Calu3 (cell line): ENCODE measurements at regions not wholly inside any gene's neighbourhood (a gene's known extent, or its start where the extent isn't known, plus 50 kb on each side); places are given as distances from the start of the nearest gene placed in this dataset.

Source experiments
- BruUV-seq: library from RNA; stranded (reverse); fragments of 400-500 nt; replicated peaks from 2 replicates; lab custom pipeline; 2021; lab: Mats Ljungman, UMichigan
- CTCF ChIA-PET: fragments of 300-600 bp; sonication (Branson Sonifier 250); formaldehyde crosslinking; loops from one replicate; lab custom pipeline; 2022; ENCODE audit warnings: antibody characterized with exemption; lab: Charles Lee
- DNase-seq: peaks from one replicate; pipeline ENCODE4 v3.0.0; 2022
- H3K27ac Mint-ChIP-seq: one replicate; pipeline ENCODE4 v1.8.0; 2022; ENCODE audit warnings: mixed read lengths; ENCODE audit not compliant: unreplicated experiment
- H3K27me3 Mint-ChIP-seq: one replicate; pipeline ENCODE4 v1.8.0; 2022; ENCODE audit warnings: mixed read lengths; ENCODE audit not compliant: unreplicated experiment
- H3K36me3 Mint-ChIP-seq: one replicate; pipeline ENCODE4 v1.8.0; 2022; ENCODE audit warnings: mild to moderate bottlenecking, moderate library complexity, mixed read lengths; ENCODE audit not compliant: insufficient read depth, unreplicated experiment
- H3K4me1 Mint-ChIP-seq: one replicate; pipeline ENCODE4 v1.8.0; 2022; ENCODE audit warnings: mild to moderate bottlenecking, low read depth, mixed read lengths; ENCODE audit not compliant: unreplicated experiment
- H3K4me3 Mint-ChIP-seq: one replicate; pipeline ENCODE4 v1.8.0; 2022; ENCODE audit warnings: mild to moderate bottlenecking, low read depth, moderate library complexity, mixed read lengths; ENCODE audit not compliant: unreplicated experiment
- H3K9me3 Mint-ChIP-seq: one replicate; pipeline ENCODE4 v1.8.0; 2022; ENCODE audit warnings: low read depth, mixed read lengths; ENCODE audit not compliant: unreplicated experiment
- intact Hi-C: fragments of 100-400 bp; cut with micrococcal nuclease; formaldehyde crosslinking; loops from one replicate; pipeline ENCODE4 v1.10.0; 2022; ENCODE audit not compliant: unreplicated experiment
- TF ChIP-seq, protein P1 (sequence below): fragments of 200-600 bp; IDR thresholded peaks from one replicate; pipeline ENCODE4 v1.8.0; 2022; ENCODE audit warnings: antibody characterized with exemption; ENCODE audit not compliant: unreplicated experiment

DNA sequence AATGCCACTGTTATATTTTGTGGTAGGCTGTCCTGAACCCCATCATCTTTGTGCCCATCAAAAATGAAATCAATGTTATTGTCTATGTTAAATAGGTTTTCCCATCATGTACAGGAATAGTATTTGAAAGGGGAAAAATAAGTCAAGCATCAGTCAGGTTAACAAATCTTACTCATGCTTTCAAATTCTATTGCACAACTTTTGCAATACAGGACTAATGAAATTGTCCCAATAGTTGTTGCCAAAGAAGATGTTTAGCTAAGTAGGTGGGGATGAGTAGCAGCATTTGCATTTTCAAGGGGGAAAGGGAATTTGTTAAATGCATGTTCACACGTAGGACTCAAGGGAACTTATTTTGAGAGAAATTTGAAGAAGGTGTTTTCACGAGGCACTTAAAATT is 962.1 kb downstream of the JRKL start:
- Mint-ChIP-seq H3K4me3 (no peak overlapping the region), H3K4me1 (no peaks in the 10 kb centered on the region), H3K27me3 (no peaks in the 10 kb centered on the region), H3K27ac (no peak overlapping the region), H3K36me3 (no peaks in the 10 kb centered on the region), H3K9me3 (peaks cover 10% of the 10 kb centered on the region)
- no TSS peak for BruUV-seq
- CTCF ChIA-PET: no interaction called here
- no peak for DNase-seq
- TF ChIP-seq, protein P1, sequence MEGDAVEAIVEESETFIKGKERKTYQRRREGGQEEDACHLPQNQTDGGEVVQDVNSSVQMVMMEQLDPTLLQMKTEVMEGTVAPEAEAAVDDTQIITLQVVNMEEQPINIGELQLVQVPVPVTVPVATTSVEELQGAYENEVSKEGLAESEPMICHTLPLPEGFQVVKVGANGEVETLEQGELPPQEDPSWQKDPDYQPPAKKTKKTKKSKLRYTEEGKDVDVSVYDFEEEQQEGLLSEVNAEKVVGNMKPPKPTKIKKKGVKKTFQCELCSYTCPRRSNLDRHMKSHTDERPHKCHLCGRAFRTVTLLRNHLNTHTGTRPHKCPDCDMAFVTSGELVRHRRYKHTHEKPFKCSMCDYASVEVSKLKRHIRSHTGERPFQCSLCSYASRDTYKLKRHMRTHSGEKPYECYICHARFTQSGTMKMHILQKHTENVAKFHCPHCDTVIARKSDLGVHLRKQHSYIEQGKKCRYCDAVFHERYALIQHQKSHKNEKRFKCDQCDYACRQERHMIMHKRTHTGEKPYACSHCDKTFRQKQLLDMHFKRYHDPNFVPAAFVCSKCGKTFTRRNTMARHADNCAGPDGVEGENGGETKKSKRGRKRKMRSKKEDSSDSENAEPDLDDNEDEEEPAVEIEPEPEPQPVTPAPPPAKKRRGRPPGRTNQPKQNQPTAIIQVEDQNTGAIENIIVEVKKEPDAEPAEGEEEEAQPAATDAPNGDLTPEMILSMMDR: no peak
- intact Hi-C loops: no loop called here

DNA sequence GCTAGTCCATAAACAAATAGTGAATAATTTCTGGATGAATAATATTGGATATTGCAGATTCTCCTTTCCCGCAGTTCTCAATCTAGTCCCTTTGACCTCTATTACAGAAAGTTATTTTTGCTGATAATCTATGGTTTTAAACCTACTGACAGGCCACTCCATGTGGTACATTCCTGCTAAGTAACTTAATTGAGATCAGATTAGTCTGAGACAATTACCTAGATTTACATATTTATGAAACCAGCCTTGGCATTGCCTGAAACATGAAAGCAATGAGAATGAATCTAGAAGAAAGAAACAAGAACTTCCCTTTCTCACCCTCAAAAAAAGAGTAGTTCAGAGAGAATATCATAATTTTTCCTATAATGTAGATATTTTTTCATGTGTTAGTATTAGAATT is 964.2 kb downstream of the JRKL start:
- intact Hi-C loops: no loop called here
- DNase-seq: no peak
- no peaks in the 10 kb centered on the region for H3K27me3 Mint-ChIP-seq
- H3K4me3 Mint-ChIP-seq: no peak overlapping the region
- no peaks in the 10 kb centered on the region for H3K36me3 Mint-ChIP-seq
- CTCF ChIA-PET: no interaction called here
- no peak overlapping the region for H3K27ac Mint-ChIP-seq
- H3K4me1 Mint-ChIP-seq: no peaks in the 10 kb centered on the region
- no TSS peak for BruUV-seq
- H3K9me3 Mint-ChIP-seq: peaks cover 8% of the 10 kb centered on the region
- TF ChIP-seq, protein P1: no peak

DNA sequence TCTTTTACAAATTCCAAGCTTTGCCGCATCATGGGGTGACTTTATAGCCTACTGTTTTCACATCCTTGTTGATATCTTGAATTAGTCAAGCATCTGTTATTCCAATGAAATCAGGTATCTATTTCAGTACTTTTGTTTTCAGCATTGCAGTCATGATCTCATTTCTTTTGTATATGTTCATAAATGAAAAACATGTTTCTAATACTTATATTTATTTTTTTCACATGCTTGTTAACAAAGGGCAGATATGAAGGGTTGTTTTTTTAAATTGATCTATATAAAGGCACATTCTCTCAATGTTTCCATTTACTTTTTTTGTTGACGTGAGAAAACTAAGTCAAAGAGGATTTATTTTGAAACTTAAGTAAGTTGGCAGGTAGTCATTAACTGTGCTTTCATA is 964.8 kb downstream of the JRKL start:
- TF ChIP-seq, protein P1: no peak
- CTCF ChIA-PET: no interaction called here
- Mint-ChIP-seq H3K27ac (no peak overlapping the region), H3K36me3 (no peaks in the 10 kb centered on the region), H3K9me3 (peaks cover 8% of the 10 kb centered on the region), H3K27me3 (no peaks in the 10 kb centered on the region), H3K4me1 (no peaks in the 10 kb centered on the region), H3K4me3 (no peak overlapping the region)
- no peak for DNase-seq
- BruUV-seq: no TSS peak
- intact Hi-C loops: no loop called here

DNA sequence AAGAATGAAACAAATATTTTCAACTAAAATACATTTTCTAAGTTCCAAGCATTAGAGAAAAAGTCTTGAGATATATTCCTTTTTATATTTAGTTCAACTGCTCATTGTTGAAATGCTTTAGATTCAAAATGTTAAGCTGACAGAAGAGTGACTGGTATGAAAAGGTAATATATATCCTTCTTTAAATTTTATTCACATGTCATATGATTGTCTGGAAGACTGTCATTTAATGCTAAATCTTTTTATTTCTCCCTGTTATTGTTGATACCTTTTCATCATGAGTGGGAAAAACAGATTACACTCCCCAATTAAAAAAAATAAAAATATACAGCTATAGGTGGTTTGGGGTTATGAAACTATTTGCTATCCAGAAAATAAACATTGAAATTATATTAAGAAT is 965.4 kb downstream of the JRKL start:
- no peaks in the 10 kb centered on the region for H3K4me1 Mint-ChIP-seq
- TF ChIP-seq, protein P1: no peak
- no peaks in the 10 kb centered on the region for H3K27me3 Mint-ChIP-seq
- H3K4me3 Mint-ChIP-seq: no peak overlapping the region
- CTCF ChIA-PET: no interaction called here
- peaks cover 8% of the 10 kb centered on the region for H3K9me3 Mint-ChIP-seq
- no peak overlapping the region for H3K27ac Mint-ChIP-seq
- intact Hi-C loops: no loop called here
- DNase-seq: no peak
- no peaks in the 10 kb centered on the region for H3K36me3 Mint-ChIP-seq
- BruUV-seq: no TSS peak
